ENCODE measurements at regions not wholly inside any gene's neighbourhood (a gene's known extent, or its start where the extent isn't known, plus 50 kb on each side); places are given as distances from the start of the nearest gene placed in this dataset.

DNA sequence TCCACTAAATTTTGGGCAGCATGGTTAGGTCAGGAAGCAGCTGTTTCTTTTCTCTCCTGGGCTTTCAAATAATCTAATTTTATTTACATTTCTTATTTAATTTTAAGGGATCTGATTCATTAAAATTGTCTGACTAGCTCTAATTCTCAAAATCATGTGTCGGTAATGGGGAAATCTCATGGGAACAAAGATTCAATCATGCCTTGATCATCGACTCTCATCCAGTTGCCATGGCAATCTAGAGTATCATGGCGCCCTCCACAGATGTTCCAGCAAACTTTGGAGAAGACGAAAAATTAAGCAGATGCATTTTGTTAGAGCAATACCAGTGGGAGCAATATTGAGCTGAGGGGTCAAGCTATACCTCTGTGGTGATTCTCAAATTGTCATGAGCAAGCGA, 358.0 kb upstream of the CDH4 start:
- H3K4me1 ChIP-seq (ENCODE audit: control insufficient read depth in 1 of 2, insufficient read depth in 2 of 2, low read length in 2 of 2): no peaks in the 10 kb centered on the region

GRCh38 chr20:60895363-60896079, 356.5 kb upstream of the CDH4 start:
- intact Hi-C loops (cut with DNase I): no loop called here
- ATAC-seq (ENCODE audit: low FRiP score): no peak
- 79 to 87% methylated on average over 5 of the region's 5 CpGs for WGBS, 2 donors

More for the DNA sequence above, 358.0 kb upstream of the CDH4 start:
- no peak for DNase-seq
- no peaks in the 10 kb centered on the region for H3K36me3 ChIP-seq (ENCODE audit: control insufficient read depth in 1 of 2, insufficient read depth in 2 of 2, low read length in 1 of 2)
- intact Hi-C loops (cut with DNase I): no loop called here
- no peak overlapping the region for H3K27ac ChIP-seq (ENCODE audit: low read depth in 1 of 2, low read length in 2 of 2)
- WGBS, 2 donors: 84% methylated on average over 5 of the region's 5 CpGs
- H3K9me3 ChIP-seq (ENCODE audit: control insufficient read depth, low read length): no peaks in the 10 kb centered on the region
- ATAC-seq (ENCODE audit: low FRiP score): no peak
- no peak overlapping the region for H3K4me3 ChIP-seq (ENCODE audit: low read length in 2 of 2)
- H3K27me3 ChIP-seq (ENCODE audit: control insufficient read depth in 1 of 2, insufficient read depth in 2 of 2, low read length in 1 of 2): no peaks in the 10 kb centered on the region

GRCh38 chr20:60897976-60898375, 354.1 kb upstream of the CDH4 start:
- Histone ChIP-seq H3K27ac (ENCODE audit: low read depth in 1 of 2, low read length in 2 of 2) (no peak overlapping the region), H3K4me3 (ENCODE audit: low read length in 2 of 2) (no peak overlapping the region), H3K27me3 (ENCODE audit: control insufficient read depth in 1 of 2, insufficient read depth in 2 of 2, low read length in 1 of 2) (no peaks in the 10 kb centered on the region), H3K9me3 (ENCODE audit: control insufficient read depth, low read length) (peaks cover 2% of the 10 kb centered on the region), H3K36me3 (ENCODE audit: control insufficient read depth in 1 of 2, insufficient read depth in 2 of 2, low read length in 1 of 2) (no peaks in the 10 kb centered on the region), H3K4me1 (ENCODE audit: control insufficient read depth in 1 of 2, insufficient read depth in 2 of 2, low read length in 2 of 2) (no peaks in the 10 kb centered on the region)
- ATAC-seq (ENCODE audit: low FRiP score): no peak
- WGBS, 2 donors: 20 to 26% methylated on average over 2 of the region's 2 CpGs
- intact Hi-C loops (cut with DNase I): no loop called here
- no peak for DNase-seq

More at GRCh38 chr20:60895363-60896079, 356.5 kb upstream of the CDH4 start:
- no peak overlapping the region for H3K4me3 ChIP-seq (ENCODE audit: low read length in 2 of 2)
- DNase-seq: no peak
- no peak overlapping the region for H3K27ac ChIP-seq (ENCODE audit: low read depth in 1 of 2, low read length in 2 of 2)
- no peaks in the 10 kb centered on the region for H3K36me3 ChIP-seq (ENCODE audit: control insufficient read depth in 1 of 2, insufficient read depth in 2 of 2, low read length in 1 of 2)
- H3K27me3 ChIP-seq (ENCODE audit: control insufficient read depth in 1 of 2, insufficient read depth in 2 of 2, low read length in 1 of 2): no peaks in the 10 kb centered on the region
- no peaks in the 10 kb centered on the region for H3K9me3 ChIP-seq (ENCODE audit: control insufficient read depth, low read length)
- no peaks in the 10 kb centered on the region for H3K4me1 ChIP-seq (ENCODE audit: control insufficient read depth in 1 of 2, insufficient read depth in 2 of 2, low read length in 2 of 2)

DNA sequence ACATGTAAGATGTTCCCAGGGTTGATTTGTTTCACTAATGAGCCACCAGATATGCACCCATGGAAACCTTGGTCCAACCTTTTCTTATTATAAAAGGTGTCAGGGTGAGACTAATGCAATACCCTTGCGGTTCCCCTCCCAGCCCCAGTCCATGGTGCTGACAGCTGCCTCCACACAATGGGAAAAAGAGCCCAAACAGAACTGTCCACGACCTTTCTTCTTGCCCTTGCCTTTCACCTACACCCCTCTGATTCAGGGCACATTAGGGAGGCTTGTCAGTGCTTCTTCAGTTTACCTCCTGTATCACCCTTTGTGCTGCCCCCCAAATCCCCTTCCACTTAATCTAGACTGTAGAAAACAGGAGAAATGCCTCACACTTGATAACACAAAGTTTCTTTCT, 352.7 kb upstream of the CDH4 start:
- ATAC-seq (ENCODE audit: low FRiP score) (no peak), DNase-seq (no peak)
- peaks cover 2% of the 10 kb centered on the region for H3K9me3 ChIP-seq (ENCODE audit: control insufficient read depth, low read length)
- no peaks in the 10 kb centered on the region for H3K4me1 ChIP-seq (ENCODE audit: control insufficient read depth in 1 of 2, insufficient read depth in 2 of 2, low read length in 2 of 2)
- H3K27me3 ChIP-seq (ENCODE audit: control insufficient read depth in 1 of 2, insufficient read depth in 2 of 2, low read length in 1 of 2): no peaks in the 10 kb centered on the region
- no peaks in the 10 kb centered on the region for H3K36me3 ChIP-seq (ENCODE audit: control insufficient read depth in 1 of 2, insufficient read depth in 2 of 2, low read length in 1 of 2)
- no peak overlapping the region for H3K27ac ChIP-seq (ENCODE audit: low read depth in 1 of 2, low read length in 2 of 2)
- H3K4me3 ChIP-seq (ENCODE audit: low read length in 2 of 2): no peak overlapping the region
- WGBS, 2 donors: 36 to 38% methylated on average over 2 of the region's 2 CpGs
- intact Hi-C loops (cut with DNase I): no loop called here

- intact Hi-C loops (cut with DNase I): no loop called here
Observed at GRCh38 chr20:60900618-60901017, 351.4 kb upstream of the CDH4 start.

GRCh38 chr20:60901831-60902230, 350.2 kb upstream of the CDH4 start:
- Histone ChIP-seq H3K9me3 (ENCODE audit: control insufficient read depth, low read length) (peaks cover 4% of the 10 kb centered on the region), H3K4me1 (ENCODE audit: control insufficient read depth in 1 of 2, insufficient read depth in 2 of 2, low read length in 2 of 2) (no peaks in the 10 kb centered on the region), H3K36me3 (ENCODE audit: control insufficient read depth in 1 of 2, insufficient read depth in 2 of 2, low read length in 1 of 2) (no peaks in the 10 kb centered on the region), H3K4me3 (ENCODE audit: low read length in 2 of 2) (no peak overlapping the region), H3K27ac (ENCODE audit: low read depth in 1 of 2, low read length in 2 of 2) (no peak overlapping the region), H3K27me3 (ENCODE audit: control insufficient read depth in 1 of 2, insufficient read depth in 2 of 2, low read length in 1 of 2) (no peaks in the 10 kb centered on the region)
- ATAC-seq (ENCODE audit: low FRiP score) (no peak), DNase-seq (no peak)
- intact Hi-C loops (cut with DNase I): no loop called here
- WGBS, 2 donors: 81 to 98% methylated on average over 1 of the region's 1 CpG

More at GRCh38 chr20:60900618-60901017, 351.4 kb upstream of the CDH4 start:
- Histone ChIP-seq H3K4me3 (ENCODE audit: low read length in 2 of 2) (no peak overlapping the region), H3K4me1 (ENCODE audit: control insufficient read depth in 1 of 2, insufficient read depth in 2 of 2, low read length in 2 of 2) (no peaks in the 10 kb centered on the region), H3K27ac (ENCODE audit: low read depth in 1 of 2, low read length in 2 of 2) (no peak overlapping the region), H3K9me3 (ENCODE audit: control insufficient read depth, low read length) (peaks cover 4% of the 10 kb centered on the region), H3K36me3 (ENCODE audit: control insufficient read depth in 1 of 2, insufficient read depth in 2 of 2, low read length in 1 of 2) (no peaks in the 10 kb centered on the region), H3K27me3 (ENCODE audit: control insufficient read depth in 1 of 2, insufficient read depth in 2 of 2, low read length in 1 of 2) (no peaks in the 10 kb centered on the region)
- ATAC-seq (ENCODE audit: low FRiP score): no peak
- WGBS, 2 donors: 7 to 10% methylated on average over 5 of the region's 5 CpGs
- DNase-seq: no peak

DNA sequence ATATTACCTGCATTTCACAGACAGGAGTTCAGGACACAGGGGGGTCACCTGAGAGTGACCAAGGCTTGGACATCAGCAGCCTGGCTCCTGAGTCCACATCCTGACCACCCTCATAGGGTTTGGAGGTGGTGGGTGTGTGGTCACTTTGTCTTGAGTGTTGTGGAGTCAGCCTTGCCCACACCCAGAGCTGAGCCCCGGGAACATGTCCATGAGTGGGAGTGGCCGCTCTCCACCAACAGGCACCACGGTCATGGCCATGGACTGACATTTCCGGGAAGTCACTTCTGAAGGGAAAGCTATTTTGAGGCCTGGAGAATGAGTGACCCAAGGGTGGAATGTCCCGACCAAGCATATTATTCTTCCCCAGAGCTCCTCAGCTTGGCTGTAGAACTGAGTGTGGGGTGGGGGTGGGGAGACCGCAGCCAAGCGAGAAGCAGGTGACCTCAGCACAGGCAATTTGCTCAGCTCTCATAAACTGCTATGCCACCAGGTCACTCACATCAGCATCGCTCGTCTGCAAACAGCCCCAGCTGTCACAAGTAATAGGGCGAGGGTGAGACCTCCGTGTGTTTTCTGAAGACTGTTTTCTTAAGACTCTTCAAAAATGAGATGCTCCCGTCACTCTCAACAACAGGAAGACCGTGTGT, 348.6 kb upstream of the CDH4 start:
- Histone ChIP-seq H3K27me3 (ENCODE audit: control insufficient read depth in 1 of 2, insufficient read depth in 2 of 2, low read length in 1 of 2) (no peaks in the 10 kb centered on the region), H3K4me3 (ENCODE audit: low read length in 2 of 2) (no peak overlapping the region), H3K4me1 (ENCODE audit: control insufficient read depth in 1 of 2, insufficient read depth in 2 of 2, low read length in 2 of 2) (no peaks in the 10 kb centered on the region), H3K36me3 (ENCODE audit: control insufficient read depth in 1 of 2, insufficient read depth in 2 of 2, low read length in 1 of 2) (no peaks in the 10 kb centered on the region), H3K9me3 (ENCODE audit: control insufficient read depth, low read length) (peaks cover 4% of the 10 kb centered on the region), H3K27ac (ENCODE audit: low read depth in 1 of 2, low read length in 2 of 2) (no peak overlapping the region)
- DNase-seq: no peak
- 49 to 54% methylated on average over 13 of the region's 13 CpGs for WGBS, 2 donors
- intact Hi-C loops (cut with DNase I): no loop called here
- peak; percentile 36 for ATAC-seq (ENCODE audit: low FRiP score)

DNA sequence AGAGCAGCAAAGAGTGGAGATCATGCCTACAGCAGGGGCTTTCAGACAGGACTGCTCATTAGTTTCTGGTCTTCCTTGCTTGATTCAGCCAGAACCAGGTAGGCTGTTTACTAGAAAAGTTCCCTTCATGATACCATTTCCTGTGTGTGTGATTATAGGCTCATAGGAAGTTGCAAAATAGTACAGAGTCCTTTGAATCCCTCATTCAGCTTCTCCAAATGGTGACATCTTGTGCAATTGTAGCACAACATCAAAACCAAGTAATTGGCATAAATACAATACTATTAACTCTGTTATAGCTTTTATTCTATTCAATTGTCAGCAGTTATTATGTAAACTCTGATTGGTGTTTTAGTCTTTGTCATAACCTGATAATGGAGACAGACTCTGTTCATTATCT, 347.3 kb upstream of the CDH4 start:
- intact Hi-C loops (cut with DNase I): no loop called here
- no peaks in the 10 kb centered on the region for H3K36me3 ChIP-seq (ENCODE audit: control insufficient read depth in 1 of 2, insufficient read depth in 2 of 2, low read length in 1 of 2)
- H3K4me1 ChIP-seq (ENCODE audit: control insufficient read depth in 1 of 2, insufficient read depth in 2 of 2, low read length in 2 of 2): no peaks in the 10 kb centered on the region
- no peak for ATAC-seq (ENCODE audit: low FRiP score)
- H3K27me3 ChIP-seq (ENCODE audit: control insufficient read depth in 1 of 2, insufficient read depth in 2 of 2, low read length in 1 of 2): no peaks in the 10 kb centered on the region
- no peak overlapping the region for H3K27ac ChIP-seq (ENCODE audit: low read depth in 1 of 2, low read length in 2 of 2)
- H3K4me3 ChIP-seq (ENCODE audit: low read length in 2 of 2): no peak overlapping the region
- H3K9me3 ChIP-seq (ENCODE audit: control insufficient read depth, low read length): peaks cover 4% of the 10 kb centered on the region
- no peak for DNase-seq

- 87 to 90% methylated on average over 2 of the region's 2 CpGs for WGBS, 2 donors
- H3K36me3 ChIP-seq (ENCODE audit: control insufficient read depth in 1 of 2, insufficient read depth in 2 of 2, low read length in 1 of 2): no peaks in the 10 kb centered on the region
- no peak overlapping the region for H3K27ac ChIP-seq (ENCODE audit: low read depth in 1 of 2, low read length in 2 of 2)
- no peaks in the 10 kb centered on the region for H3K27me3 ChIP-seq (ENCODE audit: control insufficient read depth in 1 of 2, insufficient read depth in 2 of 2, low read length in 1 of 2)
- no peaks in the 10 kb centered on the region for H3K4me1 ChIP-seq (ENCODE audit: control insufficient read depth in 1 of 2, insufficient read depth in 2 of 2, low read length in 2 of 2)
- H3K9me3 ChIP-seq (ENCODE audit: control insufficient read depth, low read length): peaks cover 4% of the 10 kb centered on the region
- intact Hi-C loops (cut with DNase I): no loop called here
- ATAC-seq (ENCODE audit: low FRiP score): no peak
- no peak for DNase-seq
- H3K4me3 ChIP-seq (ENCODE audit: low read length in 2 of 2): no peak overlapping the region
Observed at GRCh38 chr20:60905919-60906318, 346.1 kb upstream of the CDH4 start.
